KMS-11 (cell line): ENCODE measurements at regions not wholly inside any gene's neighbourhood (a gene's known extent, or its start where the extent isn't known, plus 50 kb on each side); places are given as distances from the start of the nearest gene placed in this dataset.

ENCODE experiments used
- H2AFZ ChIP-seq: fragments of 200-600 bp; sonication (generic); 2 replicates; pipeline ENCODE4 v1.6.1; 2016; ENCODE audit warnings: antibody characterized with exemption, mixed run types, low read depth
- H3K27ac ChIP-seq: fragments of 200-600 bp; sonication (generic); 2 replicates; pipeline ENCODE4 v1.6.1; 2016; ENCODE audit warnings: mild to moderate bottlenecking, mixed run types
- H3K27me3 ChIP-seq: fragments of 200-600 bp; sonication (generic); 2 replicates; pipeline ENCODE4 v1.6.1; 2017; ENCODE audit warnings: mild to moderate bottlenecking, low read depth, mixed run types, moderate library complexity; ENCODE audit not compliant: insufficient read depth
- H3K36me3 ChIP-seq: fragments of 200-600 bp; sonication (generic); 2 replicates; pipeline ENCODE4 v1.6.1; 2017; ENCODE audit warnings: mild to moderate bottlenecking, mixed run types; ENCODE audit not compliant: insufficient read depth
- H3K4me1 ChIP-seq: fragments of 200-600 bp; sonication (generic); 2 replicates; pipeline ENCODE4 v1.6.1; 2016; ENCODE audit warnings: mild to moderate bottlenecking, low read depth, mixed run types; ENCODE audit not compliant: poor library complexity, severe bottlenecking
- H3K4me2 ChIP-seq: fragments of 200-600 bp; sonication (generic); 2 replicates; pipeline ENCODE4 v1.7.0; 2016; ENCODE audit warnings: mild to moderate bottlenecking, mixed run types
- H3K4me3 ChIP-seq: fragments of 200-600 bp; sonication (generic); IDR thresholded peaks from 2 replicates; pipeline ENCODE4 v1.6.1; 2017; ENCODE audit warnings: low read depth, low read length, mixed read lengths; ENCODE audit not compliant: insufficient read depth
- H3K79me2 ChIP-seq: fragments of 200-600 bp; sonication (generic); 2 replicates; pipeline ENCODE4 v1.6.1; 2016; ENCODE audit warnings: low read depth, mixed run types; ENCODE audit not compliant: insufficient read depth
- H3K9ac ChIP-seq: fragments of 200-600 bp; sonication (generic); 2 replicates; pipeline ENCODE4 v1.6.1; 2016; ENCODE audit warnings: mild to moderate bottlenecking, mixed run types
- H4K20me1 ChIP-seq: fragments of 200-600 bp; sonication (generic); 2 replicates; pipeline ENCODE4 v1.6.1; 2016; ENCODE audit warnings: mild to moderate bottlenecking, mixed run types; ENCODE audit not compliant: insufficient read depth
- CTCF ChIP-seq: fragments of 200-600 bp; sonication (generic); conservative IDR thresholded peaks from 2 replicates; pipeline ENCODE4 v1.6.1; 2017; ENCODE audit warnings: low read depth, mild to moderate bottlenecking, antibody characterized with exemption, low read length, moderate library complexity, mixed read lengths

GRCh38 chr4:1463088-1463926, 57.1 kb upstream of the NKX1-1 start:
- no peak overlapping the region for H3K4me2 ChIP-seq
- no peak overlapping the region for H3K27ac ChIP-seq
- H3K36me3 ChIP-seq = no peaks in the 10 kb centered on the region
- no peaks in the 10 kb centered on the region; the same call in 1 of the 2 replicates for H3K27me3 ChIP-seq
- no peak overlapping the region for H3K9ac ChIP-seq
- H2AFZ ChIP-seq = no peak overlapping the region
- no peak overlapping the region for H3K4me3 ChIP-seq
- no peak for TF ChIP-seq CTCF
- no peaks in the 10 kb centered on the region for H3K79me2 ChIP-seq
- H3K4me1 ChIP-seq = no peaks in the 10 kb centered on the region
- H4K20me1 ChIP-seq = no peaks in the 10 kb centered on the region

GRCh38 chr4:1462768-1463075, 56.5 kb upstream of the NKX1-1 start:
- Histone ChIP-seq H4K20me1 (no peaks in the 10 kb centered on the region), H3K36me3 (no peaks in the 10 kb centered on the region), H3K4me3 (no peak overlapping the region), H3K4me2 (no peak overlapping the region), H3K4me1 (no peaks in the 10 kb centered on the region), H2AFZ (no peak overlapping the region), H3K79me2 (no peaks in the 10 kb centered on the region), H3K9ac (no peak overlapping the region), H3K27ac (no peak overlapping the region), H3K27me3 (no peaks in the 10 kb centered on the region; the same call in 1 of the 2 replicates)
- TF ChIP-seq CTCF = no peak

GRCh38 chr4:1462009-1462767, 55.9 kb upstream of the NKX1-1 start:
- Histone ChIP-seq H3K27ac (no peak overlapping the region), H3K79me2 (no peaks in the 10 kb centered on the region), H3K36me3 (no peaks in the 10 kb centered on the region), H3K9ac (no peak overlapping the region), H2AFZ (no peak overlapping the region), H3K4me2 (no peak overlapping the region), H3K4me3 (no peak overlapping the region), H4K20me1 (no peaks in the 10 kb centered on the region), H3K27me3 (no peaks in the 10 kb centered on the region; the same call in 1 of the 2 replicates), H3K4me1 (no peaks in the 10 kb centered on the region)
- no peak for TF ChIP-seq CTCF

GRCh38 chr4:1460967-1461868, 55.0 kb upstream of the NKX1-1 start:
- no peak for TF ChIP-seq CTCF
- Histone ChIP-seq H3K36me3 (no peaks in the 10 kb centered on the region), H3K27ac (no peak overlapping the region), H3K4me3 (no peak overlapping the region), H2AFZ (no peak overlapping the region), H3K79me2 (no peaks in the 10 kb centered on the region), H3K9ac (no peak overlapping the region), H3K4me1 (no peaks in the 10 kb centered on the region), H3K4me2 (no peak overlapping the region), H4K20me1 (no peaks in the 10 kb centered on the region), H3K27me3 (no peaks in the 10 kb centered on the region; the same call in 1 of the 2 replicates)
